Suprapubic skin (tissue), 4 donors: ENCODE measurements at regions not wholly inside any gene's neighbourhood (a gene's known extent, or its start where the extent isn't known, plus 50 kb on each side); places are given as distances from the start of the nearest gene placed in this dataset.

Experiments used
- DNase-seq, 2 donors: peaks; one replicate each; pipeline ENCODE4 v3.0.0-alpha.2; 2019; ENCODE audit warnings: low spot score in 2 of 2
- H3K27ac ChIP-seq: fragments of 200-600 bp; sonication (generic); one replicate; pipeline ENCODE4 v1.5.1; 2019
- H3K27me3 ChIP-seq: fragments of 200-600 bp; sonication (generic); one replicate; pipeline ENCODE4 v1.5.1; 2019
- H3K36me3 ChIP-seq: fragments of 200-600 bp; sonication (generic); one replicate; pipeline ENCODE4 v1.5.1; 2019
- H3K4me1 ChIP-seq: fragments of 200-600 bp; sonication (generic); one replicate; pipeline ENCODE4 v1.5.1; 2019
- H3K4me3 ChIP-seq: fragments of 200-600 bp; sonication (generic); one replicate; pipeline ENCODE4 v1.5.1; 2019; ENCODE audit warnings: mild to moderate bottlenecking
- H3K9me3 ChIP-seq: fragments of 200-600 bp; sonication (generic); one replicate; pipeline ENCODE4 v1.5.1; 2019
- EP300 ChIP-seq: sonication (generic); formaldehyde crosslinking; IDR thresholded peaks from one replicate; pipeline ENCODE4 v1.6.1; 2017; ENCODE audit warnings: antibody characterized with exemption
- POLR2A ChIP-seq, 2 donors: fragments of 450-650 bp; IDR thresholded peaks; one replicate each; pipeline ENCODE4 v1.6.1; 2017; ENCODE audit warnings: antibody characterized with exemption in 2 of 2, mild to moderate bottlenecking in 2 of 2, moderate library complexity in 2 of 2
- POLR2AphosphoS5 ChIP-seq, 3 donors: sonication (generic); formaldehyde crosslinking; IDR thresholded peaks; one replicate each; pipeline ENCODE4 v1.6.1; 2017; ENCODE audit warnings: antibody characterized with exemption in 3 of 3
- WGBS: methylation state at CpG from one replicate; pipeline ENCODE4 v1.1.5; 2018; 5-methylcytosine and 5-hydroxymethylcytosine counted together
- TF ChIP-seq, protein P1 (sequence below), 2 donors: fragments of 200-600 bp in 1 of 2; fragments of 450-650 bp in 1 of 2; sonication (generic) in 1 of 2; IDR thresholded peaks; one replicate each; pipeline ENCODE4 v1.5.1; 2016 to 2019; ENCODE audit warnings: antibody characterized with exemption in 2 of 2, mild to moderate bottlenecking in 1 of 2, moderate library complexity in 1 of 2

DNA sequence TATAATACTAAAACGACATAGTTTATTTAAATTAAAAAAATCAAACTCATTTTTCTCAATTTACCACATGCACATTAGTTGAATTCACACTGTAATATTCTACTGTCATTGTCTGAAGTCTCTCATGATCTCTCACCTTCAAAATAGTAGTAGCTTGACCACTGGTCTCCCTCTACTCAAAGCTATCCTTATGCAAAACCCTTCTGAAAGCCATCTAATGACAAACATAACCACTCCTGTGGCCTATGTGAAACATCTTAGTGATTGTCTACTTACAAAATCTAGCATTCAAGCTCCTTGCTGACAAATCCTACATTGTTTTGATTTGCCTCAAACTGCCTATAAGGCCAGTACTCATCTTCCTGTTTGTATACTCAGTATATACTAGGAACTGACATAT is 606.0 kb upstream of the GHITM start:
- peaks cover 10% of the 10 kb centered on the region for H3K9me3 ChIP-seq
- H3K4me3 ChIP-seq = no peak overlapping the region
- H3K4me1 ChIP-seq = no peaks in the 10 kb centered on the region
- H3K27me3 ChIP-seq = no peaks in the 10 kb centered on the region
- no peaks in the 10 kb centered on the region for H3K36me3 ChIP-seq
- no peak for DNase-seq
- no peak for TF ChIP-seq EP300
- TF ChIP-seq, protein P1, sequence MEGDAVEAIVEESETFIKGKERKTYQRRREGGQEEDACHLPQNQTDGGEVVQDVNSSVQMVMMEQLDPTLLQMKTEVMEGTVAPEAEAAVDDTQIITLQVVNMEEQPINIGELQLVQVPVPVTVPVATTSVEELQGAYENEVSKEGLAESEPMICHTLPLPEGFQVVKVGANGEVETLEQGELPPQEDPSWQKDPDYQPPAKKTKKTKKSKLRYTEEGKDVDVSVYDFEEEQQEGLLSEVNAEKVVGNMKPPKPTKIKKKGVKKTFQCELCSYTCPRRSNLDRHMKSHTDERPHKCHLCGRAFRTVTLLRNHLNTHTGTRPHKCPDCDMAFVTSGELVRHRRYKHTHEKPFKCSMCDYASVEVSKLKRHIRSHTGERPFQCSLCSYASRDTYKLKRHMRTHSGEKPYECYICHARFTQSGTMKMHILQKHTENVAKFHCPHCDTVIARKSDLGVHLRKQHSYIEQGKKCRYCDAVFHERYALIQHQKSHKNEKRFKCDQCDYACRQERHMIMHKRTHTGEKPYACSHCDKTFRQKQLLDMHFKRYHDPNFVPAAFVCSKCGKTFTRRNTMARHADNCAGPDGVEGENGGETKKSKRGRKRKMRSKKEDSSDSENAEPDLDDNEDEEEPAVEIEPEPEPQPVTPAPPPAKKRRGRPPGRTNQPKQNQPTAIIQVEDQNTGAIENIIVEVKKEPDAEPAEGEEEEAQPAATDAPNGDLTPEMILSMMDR (IDR thresholded peaks at IDR 0.05) = no peak
- no peak for TF ChIP-seq POLR2AphosphoS5 (IDR thresholded peaks at IDR 0.05)
- TF ChIP-seq POLR2A (IDR thresholded peaks at IDR 0.05) = no peak
- H3K27ac ChIP-seq = no peak overlapping the region
- WGBS = 58% methylated on average over 1 of the region's 1 CpG

DNA sequence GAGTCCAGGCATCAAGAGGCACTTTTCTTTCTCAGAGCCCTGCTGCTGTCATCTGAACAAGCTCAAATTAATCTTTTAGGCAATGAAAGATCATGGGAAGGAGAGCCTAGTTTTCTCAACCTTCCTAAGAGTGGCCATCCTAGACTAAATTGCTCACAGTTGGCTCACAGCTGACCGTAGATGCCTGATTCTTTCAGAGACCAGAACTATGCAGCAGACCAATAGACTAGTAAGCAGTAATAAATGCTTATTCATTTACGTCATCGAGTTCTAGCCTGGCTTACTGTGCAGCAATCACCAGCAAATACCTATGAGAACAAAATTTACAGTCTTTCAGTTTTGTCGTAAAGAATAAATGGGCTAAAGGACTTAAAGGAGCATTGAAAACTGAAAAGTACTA is 602.9 kb upstream of the GHITM start:
- no peak for TF ChIP-seq POLR2A (IDR thresholded peaks at IDR 0.05)
- TF ChIP-seq, protein P1 (IDR thresholded peaks at IDR 0.05) = no peak
- no peak for TF ChIP-seq EP300
- no peak for TF ChIP-seq POLR2AphosphoS5 (IDR thresholded peaks at IDR 0.05)
- 87% methylated on average over 4 of the region's 4 CpGs for WGBS
- no peak for DNase-seq
- H3K27me3 ChIP-seq = no peaks in the 10 kb centered on the region
- H3K36me3 ChIP-seq = no peaks in the 10 kb centered on the region
- H3K4me3 ChIP-seq = no peak overlapping the region
- no peaks in the 10 kb centered on the region for H3K9me3 ChIP-seq
- H3K4me1 ChIP-seq = peaks cover 6% of the 10 kb centered on the region
- H3K27ac ChIP-seq = no peak overlapping the region

DNA sequence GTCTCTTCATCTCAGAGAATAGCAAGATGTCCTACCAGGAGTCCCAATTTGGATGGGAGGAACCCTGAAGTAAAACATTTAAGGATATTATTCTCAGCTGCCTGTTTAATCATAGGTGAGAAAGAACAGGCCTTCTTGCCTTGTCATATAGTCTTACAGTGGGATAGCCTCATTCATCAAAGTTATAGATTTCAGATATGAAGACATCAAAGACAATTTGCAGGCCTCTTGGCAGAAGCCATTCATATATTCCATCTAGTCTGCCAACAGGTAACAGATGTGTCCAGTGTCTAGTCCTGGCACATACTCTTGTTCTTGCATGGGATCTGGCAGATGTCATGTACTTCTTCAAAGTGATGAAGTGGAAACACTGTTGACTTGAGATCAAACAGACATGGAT is 601.3 kb upstream of the GHITM start:
- H3K27me3 ChIP-seq = no peaks in the 10 kb centered on the region
- no peak overlapping the region for H3K27ac ChIP-seq
- peaks cover 6% of the 10 kb centered on the region for H3K4me1 ChIP-seq
- no peak for DNase-seq
- no peak overlapping the region for H3K4me3 ChIP-seq
- no peaks in the 10 kb centered on the region for H3K36me3 ChIP-seq
- no peaks in the 10 kb centered on the region for H3K9me3 ChIP-seq
- TF ChIP-seq POLR2AphosphoS5 (IDR thresholded peaks at IDR 0.05) (no peak), POLR2A (IDR thresholded peaks at IDR 0.05) (no peak), EP300 (no peak)
- TF ChIP-seq, protein P1 (IDR thresholded peaks at IDR 0.05) = no peak

DNA sequence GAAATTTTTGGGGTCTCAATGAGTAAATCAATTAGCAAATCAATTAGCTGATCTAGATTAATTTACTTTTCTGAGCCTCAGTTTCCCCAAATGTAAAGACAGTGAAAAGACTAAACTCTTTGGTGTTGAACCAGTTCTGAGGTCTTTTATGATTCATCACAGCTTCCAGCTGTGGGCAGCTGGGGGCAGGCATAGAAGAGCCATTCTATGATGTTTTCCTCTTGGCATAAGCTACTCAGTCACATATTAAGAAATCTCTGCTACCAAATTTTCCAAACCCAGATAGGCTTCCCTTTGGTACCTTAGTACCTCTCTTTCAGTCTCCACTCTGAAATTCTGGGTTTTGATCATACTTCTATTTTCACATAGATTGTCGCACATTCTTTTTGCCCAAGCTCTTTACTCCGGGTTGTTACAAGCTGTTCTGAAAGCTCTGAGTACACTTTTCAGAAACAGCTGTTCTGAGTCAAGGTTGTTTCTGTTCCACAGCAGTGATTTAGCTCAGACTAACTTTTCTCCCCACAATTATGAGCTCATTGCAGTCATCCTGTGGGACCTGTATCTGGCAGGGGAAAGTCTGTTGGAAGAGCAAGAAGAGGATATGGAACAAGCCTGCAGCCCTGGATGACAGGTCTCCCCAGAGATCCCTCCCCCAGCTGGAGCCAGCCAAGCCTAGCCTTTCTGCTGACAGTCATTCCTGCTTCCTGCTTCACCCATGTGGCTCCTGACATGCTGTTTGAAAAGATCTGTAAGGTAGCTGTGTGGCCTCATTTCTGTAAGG is 599.6 kb upstream of the GHITM start:
- Histone ChIP-seq H3K36me3 (no peaks in the 10 kb centered on the region), H3K4me1 (peaks cover 10% of the 10 kb centered on the region), H3K9me3 (no peaks in the 10 kb centered on the region), H3K4me3 (no peak overlapping the region), H3K27ac (no peak overlapping the region), H3K27me3 (no peaks in the 10 kb centered on the region)
- DNase-seq = no peak
- WGBS = 33% methylated on average over 2 of the region's 2 CpGs
- TF ChIP-seq EP300 = no peak
- TF ChIP-seq POLR2AphosphoS5 (IDR thresholded peaks at IDR 0.05) = no peak
- TF ChIP-seq, protein P1 (IDR thresholded peaks at IDR 0.05) = no peak
- no peak for TF ChIP-seq POLR2A (IDR thresholded peaks at IDR 0.05)

DNA sequence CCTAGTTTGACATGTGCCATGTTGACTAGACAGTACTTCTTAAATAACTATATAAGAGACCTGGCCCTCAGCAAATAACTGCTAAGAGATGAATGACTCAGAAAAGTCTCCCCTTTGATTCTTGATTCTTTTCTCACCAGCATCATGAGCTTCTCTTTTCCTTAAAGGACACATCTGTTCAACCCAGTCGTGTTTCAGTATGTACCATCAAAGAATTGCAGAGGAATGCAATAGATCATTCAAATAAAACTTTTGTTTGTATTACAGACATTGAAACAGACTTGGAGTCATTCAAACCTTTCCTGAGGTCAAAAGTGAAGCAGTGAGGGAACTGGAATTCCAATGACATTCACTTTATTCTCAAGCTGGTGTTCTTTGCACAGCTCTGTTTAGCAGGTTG is 598.3 kb upstream of the GHITM start:
- no peaks in the 10 kb centered on the region for H3K36me3 ChIP-seq
- H3K27me3 ChIP-seq = no peaks in the 10 kb centered on the region
- H3K9me3 ChIP-seq = no peaks in the 10 kb centered on the region
- H3K27ac ChIP-seq = no peak overlapping the region
- no peak overlapping the region for H3K4me3 ChIP-seq
- TF ChIP-seq, protein P1 (IDR thresholded peaks at IDR 0.05) = no peak
- TF ChIP-seq POLR2AphosphoS5 (IDR thresholded peaks at IDR 0.05) = no peak
- TF ChIP-seq POLR2A (IDR thresholded peaks at IDR 0.05) = no peak
- no peak for TF ChIP-seq EP300
- DNase-seq = no peak
- 29% methylated on average over 1 of the region's 1 CpG for WGBS
- H3K4me1 ChIP-seq = peaks cover 10% of the 10 kb centered on the region
